Urinary bladder (tissue), 3 donors: ENCODE measurements at regions not wholly inside any gene's neighbourhood (a gene's known extent, or its start where the extent isn't known, plus 50 kb on each side); places are given as distances from the start of the nearest gene placed in this dataset.

Experiments
- DNase-seq: peaks from one replicate; pipeline ENCODE4 v3.0.0-alpha.2; 2015; ENCODE audit errors: extremely low spot score
- H3K27ac ChIP-seq: one replicate; pipeline ENCODE4 v1.5.1; 2013; ENCODE audit warnings: low read depth, mild to moderate bottlenecking, moderate library complexity
- H3K36me3 ChIP-seq: one replicate; pipeline ENCODE4 v1.6.1; 2013; ENCODE audit warnings: mild to moderate bottlenecking, moderate library complexity; ENCODE audit not compliant: insufficient read depth
- H3K4me1 ChIP-seq: one replicate; pipeline ENCODE4 v1.6.1; 2013; ENCODE audit warnings: mild to moderate bottlenecking, moderate library complexity; ENCODE audit not compliant: insufficient read depth
- H3K4me3 ChIP-seq: one replicate; pipeline ENCODE4 v1.5.1; 2013; ENCODE audit warnings: low read depth, low read length
- WGBS: extraction: QIAGEN DNeasy Blood & Tissue Kit; methylation state at CpG from one replicate; pipeline ENCODE4 v1.1.7; 2013; 5-methylcytosine and 5-hydroxymethylcytosine counted together
- donor health status: healthy with polysubstance abuse.
- donor health status: healthy.

DNA sequence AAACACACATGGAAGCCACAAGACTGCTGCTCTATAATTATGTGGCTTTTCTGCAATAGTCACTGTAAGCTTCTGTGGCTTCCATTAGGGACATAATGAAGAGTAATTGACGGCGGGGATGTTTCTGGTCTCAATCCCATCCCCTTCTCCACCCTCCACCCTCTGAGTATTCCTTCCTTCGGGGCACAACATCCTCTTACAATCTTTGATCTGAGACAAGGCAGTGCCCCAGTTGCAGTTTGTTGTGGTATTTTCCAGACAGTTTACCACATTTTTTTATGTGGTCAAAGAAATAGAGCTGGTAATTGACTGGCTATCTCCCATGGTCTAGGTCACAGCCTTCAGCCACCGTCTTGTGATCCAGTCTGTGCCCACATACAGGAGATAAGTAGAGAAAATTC, 277.7 kb downstream of the NR2F1-AS1 start:
- Histone ChIP-seq H3K36me3 (peaks cover 2% of the 10 kb centered on the region), H3K4me3 (no peak overlapping the region), H3K4me1 (no peaks in the 10 kb centered on the region), H3K27ac (no peak overlapping the region)
- WGBS, result 85% methylated on average over 4 of the region's 4 CpGs
- no peak for DNase-seq

DNA sequence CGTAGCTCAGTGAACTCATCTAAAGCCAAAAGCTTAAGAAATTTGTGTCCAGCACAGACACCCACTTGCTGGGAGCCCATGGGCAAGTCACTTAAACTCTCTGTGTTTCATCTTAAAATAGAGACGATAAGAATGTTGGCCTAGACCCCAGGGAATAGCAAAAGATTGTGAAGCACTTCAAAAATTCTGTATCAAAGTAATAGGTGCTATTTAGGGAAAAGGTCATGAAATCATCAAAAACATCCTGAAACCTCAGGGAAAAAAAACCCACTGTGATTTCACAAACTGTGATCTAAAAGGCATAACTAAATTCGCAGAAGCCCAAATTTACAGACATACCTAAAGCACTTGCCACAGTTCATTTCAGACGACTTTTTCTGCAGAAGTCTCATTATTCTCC, 278.3 kb downstream of the NR2F1-AS1 start:
- H3K36me3 ChIP-seq, result peaks cover 2% of the 10 kb centered on the region
- H3K27ac ChIP-seq, result no peak overlapping the region
- H3K4me3 ChIP-seq, result no peak overlapping the region
- H3K4me1 ChIP-seq, result no peaks in the 10 kb centered on the region
- no peak for DNase-seq
- WGBS, result 67% methylated on average over 4 of the region's 4 CpGs

DNA sequence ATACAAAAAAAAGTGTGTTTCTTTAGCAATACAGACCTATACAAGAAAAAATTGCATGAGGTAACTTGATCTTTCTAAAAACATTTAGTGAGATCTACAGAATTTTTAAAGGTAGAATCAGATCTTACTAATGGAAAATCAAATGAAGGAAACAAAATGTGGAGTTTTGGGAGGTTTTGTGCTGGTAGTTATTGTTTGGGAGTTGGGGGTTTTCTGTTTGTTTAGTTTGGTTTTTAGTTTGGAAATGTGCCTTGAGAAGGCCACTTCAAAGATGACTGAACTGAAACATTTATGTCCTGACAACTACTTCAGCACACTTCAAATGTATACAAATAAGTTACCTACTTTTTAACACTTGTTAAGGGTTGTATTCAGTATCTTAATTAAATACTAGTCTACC, 280.1 kb downstream of the NR2F1-AS1 start:
- Histone ChIP-seq H3K36me3 (no peaks in the 10 kb centered on the region), H3K4me3 (no peak overlapping the region), H3K4me1 (no peaks in the 10 kb centered on the region), H3K27ac (no peak overlapping the region)
- no peak for DNase-seq

DNA sequence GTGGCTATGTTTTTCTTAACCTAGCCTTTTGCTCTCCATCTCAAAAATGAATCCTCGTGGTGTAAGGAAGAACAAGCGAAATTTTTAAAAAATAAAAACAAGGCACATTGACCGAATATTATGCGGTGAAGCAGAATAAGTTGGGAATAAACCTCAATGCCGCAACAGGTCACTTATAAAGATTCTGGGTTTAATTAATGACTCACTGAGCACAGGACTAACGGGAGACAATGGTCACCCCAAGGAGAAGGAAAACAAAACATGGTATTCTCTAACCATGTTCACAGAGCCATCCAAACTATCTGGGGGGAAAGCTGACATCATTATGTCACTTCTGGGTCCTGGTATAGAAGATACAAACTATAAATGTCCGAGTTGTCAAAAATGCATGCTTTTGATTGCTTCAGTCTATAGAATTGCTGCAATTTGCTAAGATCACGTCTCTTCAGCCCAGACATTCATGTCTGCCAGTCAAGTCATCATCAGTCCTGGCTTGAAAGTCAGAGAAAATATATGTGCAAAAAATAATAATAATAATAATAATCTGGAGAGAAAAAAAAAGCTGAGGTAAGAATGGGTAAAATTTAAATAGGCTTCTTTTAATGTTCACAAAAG, 280.6 kb downstream of the NR2F1-AS1 start:
- Histone ChIP-seq H3K36me3 (no peaks in the 10 kb centered on the region), H3K4me1 (no peaks in the 10 kb centered on the region), H3K4me3 (no peak overlapping the region), H3K27ac (no peak overlapping the region)
- DNase-seq, result no peak
- 79% methylated on average over 8 of the region's 8 CpGs for WGBS

- no peak for DNase-seq
- WGBS, result 82% methylated on average over 6 of the region's 6 CpGs
- no peaks in the 10 kb centered on the region for H3K36me3 ChIP-seq
- H3K4me3 ChIP-seq, result no peak overlapping the region
- no peak overlapping the region for H3K27ac ChIP-seq
- no peaks in the 10 kb centered on the region for H3K4me1 ChIP-seq
These were observed 281.2 kb downstream of the NR2F1-AS1 start for GRCh38 chr5:93299681-93300308.

- Histone ChIP-seq H3K27ac (no peak overlapping the region), H3K36me3 (no peaks in the 10 kb centered on the region), H3K4me3 (no peak overlapping the region), H3K4me1 (no peaks in the 10 kb centered on the region)
- DNase-seq, result no peak
- 93% methylated on average over 2 of the region's 2 CpGs for WGBS
These were observed 283.9 kb downstream of the NR2F1-AS1 start for GRCh38 chr5:93297116-93297515.

DNA sequence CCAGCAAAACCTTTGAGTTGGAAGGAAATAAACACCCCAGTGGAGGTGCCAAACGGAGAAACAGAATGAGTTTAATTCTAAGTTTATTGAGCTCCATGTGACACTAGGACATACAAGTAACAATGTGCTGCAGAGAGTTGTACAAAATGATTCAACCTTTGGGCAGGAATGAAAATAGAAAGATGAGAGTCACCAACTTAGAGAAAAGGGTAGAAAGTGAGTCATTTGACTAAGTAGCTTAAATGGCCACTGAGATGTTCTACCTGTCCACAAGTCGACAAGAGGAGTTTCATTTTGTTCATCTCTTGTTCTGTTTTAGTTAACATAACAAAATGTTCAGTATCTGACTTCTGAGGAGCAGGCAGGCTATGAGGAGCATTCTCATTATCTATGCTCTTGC, 284.7 kb downstream of the NR2F1-AS1 start:
- DNase-seq, result no peak
- no peaks in the 10 kb centered on the region for H3K4me1 ChIP-seq
- WGBS, result 89% methylated on average over 2 of the region's 2 CpGs
- no peak overlapping the region for H3K4me3 ChIP-seq
- H3K27ac ChIP-seq, result no peak overlapping the region
- no peaks in the 10 kb centered on the region for H3K36me3 ChIP-seq

- Histone ChIP-seq H3K27ac (no peak overlapping the region), H3K4me1 (no peaks in the 10 kb centered on the region), H3K4me3 (no peak overlapping the region), H3K36me3 (no peaks in the 10 kb centered on the region)
- 91% methylated on average over 1 of the region's 1 CpG for WGBS
- DNase-seq, result no peak
These were observed 286.0 kb downstream of the NR2F1-AS1 start for GRCh38 chr5:93294996-93295395.

- Histone ChIP-seq H3K27ac (no peak overlapping the region), H3K36me3 (no peaks in the 10 kb centered on the region)
These were observed 286.8 kb downstream of the NR2F1-AS1 start for GRCh38 chr5:93294199-93294598.

GRCh38 chr5:93289942-93290341, 291.1 kb downstream of the NR2F1-AS1 start:
- WGBS, result 81% methylated on average over 2 of the region's 2 CpGs
- H3K4me3 ChIP-seq, result no peak overlapping the region
- H3K36me3 ChIP-seq, result no peaks in the 10 kb centered on the region
- H3K4me1 ChIP-seq, result no peaks in the 10 kb centered on the region
- DNase-seq, result no peak
- H3K27ac ChIP-seq, result no peak overlapping the region

More at GRCh38 chr5:93294199-93294598, 286.8 kb downstream of the NR2F1-AS1 start:
- no peak for DNase-seq
- Histone ChIP-seq H3K4me1 (no peaks in the 10 kb centered on the region), H3K4me3 (no peak overlapping the region)

- Histone ChIP-seq H3K27ac (no peak overlapping the region), H3K36me3 (no peaks in the 10 kb centered on the region), H3K4me3 (no peak overlapping the region), H3K4me1 (no peaks in the 10 kb centered on the region)
- no peak for DNase-seq
- WGBS, result 97% methylated on average over 1 of the region's 1 CpG
These were observed 295.6 kb downstream of the NR2F1-AS1 start for GRCh38 chr5:93285461-93285860.

DNA sequence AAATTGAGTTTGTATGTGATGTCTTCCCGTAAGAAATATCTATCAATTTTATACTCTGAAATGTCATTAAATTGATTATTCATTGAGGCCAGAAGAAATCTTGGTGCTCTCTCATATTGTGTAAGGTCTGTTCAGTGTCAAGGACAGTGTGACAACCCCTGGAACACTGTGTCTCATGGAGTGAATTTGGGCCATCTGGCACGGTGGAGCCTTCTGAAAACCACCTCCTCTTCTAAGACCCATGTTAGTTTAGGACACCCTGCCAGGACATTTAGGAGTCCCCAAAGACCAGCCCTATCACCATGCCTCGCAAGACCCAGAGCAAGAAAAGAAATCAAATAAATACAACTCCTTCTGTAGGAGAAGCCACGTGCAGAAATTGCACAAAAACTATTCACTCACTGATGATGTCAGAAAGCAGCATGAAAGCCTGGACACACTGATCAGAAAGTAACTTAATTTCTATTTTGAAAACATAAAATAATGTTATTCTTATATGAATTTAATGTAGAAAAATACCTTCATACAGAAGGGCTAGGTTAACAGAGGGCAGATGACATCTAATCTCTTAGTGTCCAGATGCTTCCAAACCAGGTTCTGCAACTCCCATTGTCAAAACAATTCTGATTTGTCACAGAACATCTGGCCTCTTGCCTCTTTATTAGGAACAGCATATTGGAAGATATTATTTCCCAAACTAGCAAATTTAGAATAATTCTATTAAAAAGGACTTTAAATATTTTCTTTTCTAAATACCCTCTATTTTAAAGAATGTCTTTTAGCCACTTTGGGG, 298.8 kb downstream of the NR2F1-AS1 start:
- DNase-seq, result no peak
- Histone ChIP-seq H3K4me3 (no peak overlapping the region), H3K27ac (no peak overlapping the region), H3K4me1 (no peaks in the 10 kb centered on the region), H3K36me3 (no peaks in the 10 kb centered on the region)
- 60% methylated on average over 4 of the region's 4 CpGs for WGBS

DNA sequence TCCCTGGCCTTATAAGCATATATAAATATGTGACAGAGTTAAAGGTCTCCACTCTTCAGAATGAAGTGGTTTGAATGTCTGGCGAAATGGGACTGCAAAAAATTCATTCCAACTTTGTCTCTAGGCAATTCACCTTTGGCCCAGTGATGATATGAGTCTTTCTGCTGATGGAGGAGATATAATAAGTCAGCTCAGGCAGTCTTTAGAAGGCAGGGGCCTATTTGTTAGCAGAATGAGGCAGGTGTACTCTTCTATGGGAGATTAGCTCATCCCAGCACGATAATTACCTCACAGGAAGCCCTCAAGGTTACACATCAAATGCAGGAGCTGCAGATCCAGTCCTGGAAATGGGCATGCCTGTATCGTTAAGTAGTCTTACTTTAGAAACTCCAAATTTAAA, 300.5 kb downstream of the NR2F1-AS1 start:
- H3K36me3 ChIP-seq, result no peaks in the 10 kb centered on the region
- DNase-seq, result no peak
- no peak overlapping the region for H3K27ac ChIP-seq
- WGBS, result 86% methylated on average over 3 of the region's 3 CpGs
- H3K4me1 ChIP-seq, result no peaks in the 10 kb centered on the region
- no peak overlapping the region for H3K4me3 ChIP-seq

DNA sequence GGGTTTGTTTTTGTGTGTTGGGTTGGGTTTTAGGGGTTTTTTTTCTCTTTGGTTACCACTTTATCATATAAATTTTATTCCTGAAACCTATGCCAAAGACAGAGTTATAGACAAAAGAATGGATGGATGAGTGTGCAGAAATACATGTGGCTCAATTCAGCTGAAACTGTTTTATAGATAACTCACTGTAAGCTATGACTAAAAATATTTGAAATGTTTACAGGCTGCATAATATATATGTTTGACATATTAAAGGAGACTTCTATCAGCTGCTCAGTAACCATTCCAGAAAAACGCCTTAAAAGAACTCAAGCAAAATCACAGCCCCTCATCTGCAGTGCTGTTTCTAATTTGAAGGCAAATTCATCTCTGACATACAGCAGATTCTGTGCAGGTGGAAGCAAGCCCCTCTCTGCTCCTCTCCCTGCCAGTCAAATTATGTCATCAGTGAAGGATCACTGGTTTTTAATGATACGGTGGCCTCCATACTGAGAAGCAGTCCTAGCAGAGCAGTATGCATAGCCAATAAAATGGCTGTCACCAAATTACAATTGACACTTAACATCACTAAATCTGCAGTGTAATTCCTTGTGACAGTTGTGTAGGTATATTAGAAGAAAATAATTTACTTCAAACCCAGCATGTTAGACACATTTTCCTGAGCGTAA, 301.6 kb downstream of the NR2F1-AS1 start:
- no peaks in the 10 kb centered on the region for H3K4me1 ChIP-seq
- no peak overlapping the region for H3K4me3 ChIP-seq
- no peak overlapping the region for H3K27ac ChIP-seq
- no peaks in the 10 kb centered on the region for H3K36me3 ChIP-seq
- no peak for DNase-seq
- WGBS, result 68% methylated on average over 3 of the region's 3 CpGs
